K562 (cell line): ENCODE measurements at regions not wholly inside any gene's neighbourhood (a gene's known extent, or its start where the extent isn't known, plus 50 kb on each side); places are given as distances from the start of the nearest gene placed in this dataset.
A peak's percentile ranks its signal among the peaks of the same experiment; 100 is the strongest.

Experiments used
- BCL6 ChIP-seq: fragments of 250-450 bp; sonication (Bioruptor Pico); IDR thresholded peaks from 2 replicates; pipeline ENCODE4 v1.4.0; 2020
- CBFA2T2 ChIP-seq: fragments of 450-650 bp; conservative IDR thresholded peaks from 2 replicates; pipeline ENCODE4 v1.6.1; 2017; ENCODE audit warnings: mild to moderate bottlenecking
- CGGBP1 ChIP-seq: fragments of 250-450 bp; sonication (Bioruptor Pico); IDR thresholded peaks from 2 replicates; pipeline ENCODE4 v1.9.0; 2021; ENCODE audit warnings: mild to moderate bottlenecking
- CREM ChIP-seq: IDR thresholded peaks from 2 replicates; pipeline ENCODE4 v1.6.1; 2014; ENCODE audit warnings: antibody characterized with exemption, low read depth
- CTBP1 ChIP-seq: fragments of 450-650 bp; IDR thresholded peaks from 2 replicates; pipeline ENCODE4 v1.6.1; 2016; ENCODE audit warnings: borderline replicate concordance
- FUS ChIP-seq: fragments of 200-400 bp; formaldehyde crosslinking; optimal IDR thresholded peaks from 2 replicates; pipeline ENCODE3; 2017; ENCODE audit warnings: low read depth, low read length
- GMEB1 ChIP-seq: fragments of 250-450 bp; sonication (Bioruptor Pico); IDR thresholded peaks from 2 replicates; pipeline ENCODE4 v1.4.0; 2020; ENCODE audit warnings: mild to moderate bottlenecking
- HCFC1 ChIP-seq: IDR thresholded peaks from 2 replicates; pipeline ENCODE4 v1.6.1; 2012; ENCODE audit warnings: low read depth, low read length, improper control_type of control experiment
- HEY1 ChIP-seq: fragments of 250-450 bp; sonication (Bioruptor Pico); IDR thresholded peaks from 2 replicates; pipeline ENCODE4 v1.5.0; 2020; ENCODE audit warnings: mild to moderate bottlenecking, moderate library complexity, borderline replicate concordance
- KLF1 ChIP-seq: fragments of 450-650 bp; IDR thresholded peaks from 2 replicates; pipeline ENCODE4 v1.6.1; 2016; ENCODE audit warnings: missing genetic modification characterization, missing compliant biosample characterization
- KLF10 ChIP-seq: fragments of 250-450 bp; sonication (Bioruptor Pico); IDR thresholded peaks from 2 replicates; pipeline ENCODE4 v1.6.1; 2021; ENCODE audit warnings: matching md5 sums
- MBD2 ChIP-seq: sonication (generic); IDR thresholded peaks from 2 replicates; pipeline ENCODE4 v1.6.1; 2016; ENCODE audit warnings: low read depth, borderline replicate concordance
- MTA3 ChIP-seq: fragments of 450-650 bp; formaldehyde crosslinking; IDR thresholded peaks from 2 replicates; pipeline ENCODE4 v1.6.1; 2017; ENCODE audit warnings: mild to moderate bottlenecking, borderline replicate concordance
- NCOA4 ChIP-seq: fragments of 450-650 bp; IDR thresholded peaks from 2 replicates; pipeline ENCODE4 v1.6.1; 2018; ENCODE audit warnings: mild to moderate bottlenecking; ENCODE audit not compliant: partially characterized antibody
- PHB2 ChIP-seq: fragments of 450-650 bp; IDR thresholded peaks from 2 replicates; pipeline ENCODE4 v1.6.1; 2017; ENCODE audit warnings: low read depth
- POLR2H ChIP-seq: IDR thresholded peaks from 2 replicates; pipeline ENCODE4 v1.6.1; 2016; ENCODE audit warnings: missing genetic modification characterization, low read depth, mild to moderate bottlenecking, control low read depth, missing compliant biosample characterization, moderate library complexity
- RBM17 ChIP-seq: fragments of 200-400 bp; formaldehyde crosslinking; IDR thresholded peaks from 2 replicates; pipeline ENCODE4 v1.6.1; 2017; ENCODE audit warnings: low read depth, mild to moderate bottlenecking, low read length, borderline replicate concordance
- RERE ChIP-seq: sonication (generic); formaldehyde crosslinking; IDR thresholded peaks from 2 replicates; pipeline ENCODE4 v1.8.0; 2023; ENCODE audit warnings: missing genetic modification reagents, mild to moderate bottlenecking, borderline replicate concordance
- SAFB ChIP-seq: fragments of 200-400 bp; formaldehyde crosslinking; IDR thresholded peaks from 2 replicates; pipeline ENCODE4 v1.6.1; 2017; ENCODE audit warnings: low read depth, low read length, borderline replicate concordance
- STAT5A ChIP-seq: IDR thresholded peaks from 2 replicates; pipeline ENCODE4 v1.6.1; 2012; ENCODE audit warnings: low read length, inconsistent platforms, borderline replicate concordance
- TFAM ChIP-seq: fragments of 250-450 bp; sonication (Bioruptor Pico); conservative IDR thresholded peaks from 2 replicates; pipeline ENCODE4 v1.5.0; 2021; ENCODE audit warnings: mild to moderate bottlenecking, moderate library complexity
- TOE1 ChIP-seq, 2 experiments: fragments of 450-650 bp in 1 of 2; sonication (generic) in 1 of 2; formaldehyde crosslinking in 1 of 2; IDR thresholded peaks; 2 replicates each; pipeline versions ENCODE4 v1.7.1 to v1.8.0; 2016 to 2022; ENCODE audit warnings: borderline replicate concordance in 2 of 2, mild to moderate bottlenecking in 2 of 2, antibody characterized with exemption in 1 of 2, inconsistent platforms in 1 of 2, low read depth in 1 of 2, missing genetic modification reagents in 1 of 2, moderate library complexity in 1 of 2
- ZNF431 ChIP-seq: sonication (generic); formaldehyde crosslinking; IDR thresholded peaks from 2 replicates; pipeline ENCODE4 v1.8.0; 2022; ENCODE audit warnings: mild to moderate bottlenecking, missing genetic modification reagents
- ZNF583 ChIP-seq: fragments of 250-450 bp; sonication (Bioruptor Pico); IDR thresholded peaks from 2 replicates; pipeline ENCODE4 v1.4.0; 2020
- ZNF76 ChIP-seq: fragments of 250-450 bp; sonication (Bioruptor Pico); IDR thresholded peaks from 2 replicates; pipeline ENCODE4 v1.4.0; 2020; ENCODE audit warnings: mild to moderate bottlenecking, moderate library complexity, borderline replicate concordance

- TF ChIP-seq RERE (CRISPR knock-in tag) (no peak), TOE1 (IDR thresholded peaks at IDR 0.05; ENCODE audit: borderline replicate concordance) (no peak), TOE1 (CRISPR knock-in tag; IDR thresholded peaks at IDR 0.05; ENCODE audit: borderline replicate concordance, low read depth) (no peak), NCOA4 (no peak), POLR2H (tag) (peak; percentile 90), RBM17 (no peak), HCFC1 (no peak; the same call in 1 of the 2 replicates), CREM (0 out of 2 replicates have a peak, but pooled peaks have one; percentile 38), FUS (no peak), CGGBP1 (CRISPR knock-in tag) (peak; percentile 95), SAFB (no peak), MBD2 (no peak), CTBP1 (peak; percentile 54), TFAM (CRISPR knock-in tag) (no peak), KLF10 (CRISPR knock-in tag) (peak; percentile 96), ZNF431 (no peak), GMEB1 (CRISPR knock-in tag) (peak; percentile 93), CBFA2T2 (peak; percentile 96), HEY1 (CRISPR knock-in tag) (peak; percentile 100), KLF1 (tag) (peak; percentile 98), PHB2 (peak; percentile 76), BCL6 (CRISPR knock-in tag) (peak; percentile 100), ZNF76 (peak; percentile 100), STAT5A (peak; percentile 74), MTA3 (peak; percentile 48; the same call in 1 of the 2 replicates), ZNF583 (CRISPR knock-in tag) (peak; percentile 100)
These were observed 597.4 kb upstream of the CDH5 start (continued) for GRCh38 chr16:65769055-65769465.
